Panc1 (cell line): ENCODE measurements at regions not wholly inside any gene's neighbourhood (a gene's known extent, or its start where the extent isn't known, plus 50 kb on each side); places are given as distances from the start of the nearest gene placed in this dataset.

ENCODE experiments used
- ATAC-seq: fragments of 200-7000 bp; cut with Tn5 transposase; 2 replicates; pipeline ENCODE4 v1.9.1; 2020; ENCODE audit warnings: mild to moderate bottlenecking, moderate library complexity
- BruUV-seq: library from RNA; stranded (reverse); fragments of 400-500 nt; replicated peaks from 2 replicates; lab custom pipeline; 2021; lab: Mats Ljungman, UMichigan
- CTCF ChIA-PET: fragments of 300-600 bp; sonication (Branson Sonifier 250); formaldehyde crosslinking; loops from one replicate; lab custom pipeline; 2022; ENCODE audit warnings: antibody characterized with exemption; lab: Charles Lee
- POLR2A ChIA-PET: fragments of 300-600 bp; sonication (Branson Sonifier 250); formaldehyde crosslinking; loops from one replicate; lab custom pipeline; 2022; ENCODE audit warnings: antibody characterized with exemption; lab: Charles Lee
- DNase-seq: peaks from one replicate; pipeline ENCODE4 v3.0.0-alpha.2; 2010; ENCODE audit warnings: low read depth, low spot score
- H3K27ac ChIP-seq: 2 replicates; pipeline ENCODE4 v1.5.1; 2011; ENCODE audit warnings: mild to moderate bottlenecking, low read length, inconsistent platforms
- H3K27me3 ChIP-seq: fragments of 200-500 bp; sonication (Bioruptor generic); 2 replicates; pipeline ENCODE4 v1.6.0; 2014; ENCODE audit warnings: low read length, inconsistent platforms; ENCODE audit not compliant: control insufficient read depth, insufficient read depth
- H3K36me3 ChIP-seq: fragments of 200-500 bp; sonication (Bioruptor generic); 2 replicates; pipeline ENCODE4 v1.5.1; 2014; ENCODE audit warnings: inconsistent platforms, mild to moderate bottlenecking, low read length, moderate library complexity; ENCODE audit not compliant: control insufficient read depth, insufficient read depth
- H3K4me1 ChIP-seq: 2 replicates; pipeline ENCODE4 v1.5.1; 2011; ENCODE audit warnings: inconsistent platforms, mild to moderate bottlenecking, low read length, moderate library complexity; ENCODE audit not compliant: control insufficient read depth, insufficient read depth
- H3K4me3 ChIP-seq, 2 experiments: 2 replicates each; pipeline ENCODE4 v1.5.1; 2011 to 2012; ENCODE audit warnings: low read depth in 2 of 2, low read length in 2 of 2, mild to moderate bottlenecking in 2 of 2, inconsistent platforms in 1 of 2, moderate library complexity in 1 of 2
- H3K9me3 ChIP-seq: fragments of 200-500 bp; sonication (Bioruptor generic); 2 replicates; pipeline ENCODE4 v1.5.1; 2014; ENCODE audit warnings: low read depth, mild to moderate bottlenecking, inconsistent platforms, low read length, moderate library complexity; ENCODE audit not compliant: control insufficient read depth, insufficient read depth
- CTCF ChIP-seq: fragments of 450-650 bp; IDR thresholded peaks from 2 replicates; pipeline ENCODE4 v1.5.1; 2017; ENCODE audit warnings: mild to moderate bottlenecking
- POLR2AphosphoS5 ChIP-seq: IDR thresholded peaks from 2 replicates; pipeline ENCODE4 v1.6.1; 2012; ENCODE audit warnings: mild to moderate bottlenecking, low read depth, low read length, moderate library complexity
- REST ChIP-seq, 2 experiments: IDR thresholded peaks; 2 replicates each; pipeline ENCODE4 v1.6.1; 2011 to 2012; ENCODE audit warnings: low read depth in 2 of 2, control low read depth in 1 of 2, low read length in 1 of 2, mild to moderate bottlenecking in 1 of 2, moderate library complexity in 1 of 2; ENCODE audit not compliant: insufficient read depth in 1 of 2
- SIN3A ChIP-seq: IDR thresholded peaks from 2 replicates; pipeline ENCODE4 v1.6.1; 2012; ENCODE audit warnings: low read depth, mild to moderate bottlenecking, low read length, moderate library complexity, borderline replicate concordance; ENCODE audit not compliant: insufficient read depth
- TCF7L2 ChIP-seq: IDR thresholded peaks from 2 replicates; pipeline ENCODE4 v1.6.1; 2011; ENCODE audit warnings: mild to moderate bottlenecking, low read depth, low read length, inconsistent platforms
- in situ Hi-C: cut with HindIII; loops from 2 replicates; pipeline ENCODE4 v1.10.0; 2016; ENCODE audit warnings: low sequenced_read_pairs, low pct_unique_long_range_greater_than_20kb
- intact Hi-C: fragments of 100-400 bp; cut with micrococcal nuclease; formaldehyde crosslinking; loops from one replicate; pipeline ENCODE4 v1.10.0; 2022; ENCODE audit not compliant: unreplicated experiment

GRCh38 chr20:22324505-22324904 lies 259.9 kb downstream of the FOXA2 start:
- H3K27ac ChIP-seq = no peak overlapping the region
- in situ Hi-C loops = no loop called here
- H3K36me3 ChIP-seq = no peaks in the 10 kb centered on the region
- BruUV-seq = no TSS peak
- intact Hi-C loops = no loop called here
- peaks cover 22% of the 10 kb centered on the region for H3K27me3 ChIP-seq
- no peaks in the 10 kb centered on the region for H3K4me1 ChIP-seq
- H3K4me3 ChIP-seq = no peak overlapping the region
- ChIA-PET CTCF (no interaction called here), POLR2A (no interaction called here)
- DNase-seq = no peak
- ATAC-seq = no peak
- H3K9me3 ChIP-seq = no peaks in the 10 kb centered on the region
- TF ChIP-seq REST (IDR thresholded peaks at IDR 0.05; ENCODE audit: insufficient read depth in 1 of 2, low read depth in 2 of 2, low read length in 1 of 2) (no peak), TCF7L2 (no peak), SIN3A (no peak), CTCF (no peak), POLR2AphosphoS5 (no peak)

- ChIA-PET POLR2A (no interaction called here), CTCF (no interaction called here)
- TF ChIP-seq POLR2AphosphoS5 = no peak
- TF ChIP-seq CTCF = no peak
- no peak for TF ChIP-seq TCF7L2
- TF ChIP-seq REST (IDR thresholded peaks at IDR 0.05; ENCODE audit: insufficient read depth in 1 of 2, low read depth in 2 of 2, low read length in 1 of 2) = no peak
- TF ChIP-seq SIN3A = no peak
- peaks cover 31% of the 10 kb centered on the region for H3K27me3 ChIP-seq
- no TSS peak for BruUV-seq
- H3K36me3 ChIP-seq = no peaks in the 10 kb centered on the region
- no peak overlapping the region for H3K27ac ChIP-seq
- no peak for ATAC-seq
- DNase-seq = no peak
- intact Hi-C loops (no loop called here), in situ Hi-C loops (no loop called here)
- H3K9me3 ChIP-seq = no peaks in the 10 kb centered on the region
- H3K4me3 ChIP-seq = no peak overlapping the region
- no peaks in the 10 kb centered on the region for H3K4me1 ChIP-seq
These were observed 261.9 kb downstream of the FOXA2 start for GRCh38 chr20:22322513-22322912.
